RWPE1 (cell line): ENCODE measurements at regions not wholly inside any gene's neighbourhood (a gene's known extent, or its start where the extent isn't known, plus 50 kb on each side); places are given as distances from the start of the nearest gene placed in this dataset.

Experiments used
- CTCF ChIA-PET: fragments of 350-600 bp; sonication (Branson Sonifier 250); formaldehyde crosslinking; extraction: SDS; loops from one replicate; lab custom pipeline; 2021; lab: Yijun Ruan, JAX
- POLR2A ChIA-PET: fragments of 400-600 bp; formaldehyde crosslinking; extraction: SDS; loops from one replicate; lab custom pipeline; 2020; ENCODE audit warnings: antibody characterized with exemption; ENCODE audit not compliant: low non-redundant PET; lab: Yijun Ruan, JAX
- DNase-seq: peaks from one replicate; pipeline ENCODE4 v3.0.0; 2012; ENCODE audit warnings: low spot score
- H3K27ac ChIP-seq: fragments of 450-650 bp; 2 replicates; pipeline ENCODE4 v1.5.1; 2017
- CTCF ChIP-seq: fragments of 450-650 bp; conservative IDR thresholded peaks from 2 replicates; pipeline ENCODE4 v1.5.1; 2017; ENCODE audit warnings: low read depth, mild to moderate bottlenecking

- ChIA-PET CTCF (no interaction called here), POLR2A (no interaction called here)
- DNase-seq: no peak
- H3K27ac ChIP-seq: no peak overlapping the region
- no peak for TF ChIP-seq CTCF
These were observed 62.8 kb downstream of the IRF2BP2 start for GRCh38 chr1:234546890-234547788.

DNA sequence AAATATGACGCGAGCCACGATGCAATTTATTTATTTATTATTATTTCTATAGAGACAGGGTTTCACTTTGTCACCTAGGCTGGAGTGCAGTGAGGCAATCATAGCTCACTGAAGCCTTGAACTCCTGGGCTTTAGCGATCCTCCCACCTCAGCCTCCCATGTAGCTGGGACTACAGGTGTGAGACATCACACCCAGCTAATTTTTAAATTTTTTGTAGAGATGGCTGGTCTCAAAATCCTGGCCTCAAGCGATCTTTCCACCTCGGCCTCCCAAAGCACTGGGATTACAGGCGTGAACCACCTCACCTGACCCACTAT, 63.6 kb downstream of the IRF2BP2 start:
- no peak for TF ChIP-seq CTCF
- POLR2A ChIA-PET: no interaction called here
- CTCF ChIA-PET: no interaction called here
- H3K27ac ChIP-seq: no peak overlapping the region
- no peak for DNase-seq

DNA sequence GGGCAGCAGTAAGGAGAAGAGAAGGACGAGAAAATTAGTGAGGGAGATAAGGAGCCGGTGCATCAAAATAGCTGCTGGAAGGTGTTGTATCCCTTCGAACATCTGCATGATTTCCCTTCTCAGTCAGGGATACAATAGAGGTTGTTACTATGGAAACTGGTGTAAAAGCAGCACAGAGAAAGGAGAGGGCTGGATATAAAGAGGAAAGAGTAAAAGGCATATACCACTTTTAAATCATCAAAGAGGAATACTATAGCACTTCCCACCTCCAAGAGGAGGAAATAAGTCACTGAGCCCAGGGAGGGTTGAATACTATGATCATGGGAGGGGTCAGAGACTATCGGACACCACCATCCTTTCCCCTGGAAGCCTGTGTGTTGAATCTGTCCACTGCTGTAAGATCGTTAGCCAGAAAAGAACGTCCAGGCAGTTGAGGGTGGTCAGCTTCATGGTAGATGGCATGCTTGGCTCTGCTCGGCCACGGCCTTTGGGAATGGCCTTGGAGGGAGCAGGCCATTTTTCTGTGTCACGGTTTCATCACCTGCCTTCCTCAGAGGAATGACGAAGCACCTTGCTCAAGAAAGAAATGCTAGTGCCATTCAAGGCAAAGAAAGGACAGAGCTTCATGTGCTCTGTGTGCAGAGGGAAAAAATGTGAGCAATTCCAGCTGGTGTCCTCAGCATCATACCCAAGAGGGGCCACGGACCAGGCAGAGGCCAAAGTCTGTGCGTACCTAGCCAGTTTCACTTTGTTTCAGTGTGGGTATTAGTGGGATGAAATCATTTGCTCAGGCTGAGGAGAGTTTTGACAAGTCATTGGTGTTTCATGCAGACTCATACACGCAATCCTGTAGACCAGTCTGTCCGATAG, 64.2 kb downstream of the IRF2BP2 start:
- peak overlapping the region; percentile 85 for H3K27ac ChIP-seq
- CTCF ChIA-PET: no interaction called here
- no peak for DNase-seq
- POLR2A ChIA-PET: no interaction called here
- TF ChIP-seq CTCF: no peak

DNA sequence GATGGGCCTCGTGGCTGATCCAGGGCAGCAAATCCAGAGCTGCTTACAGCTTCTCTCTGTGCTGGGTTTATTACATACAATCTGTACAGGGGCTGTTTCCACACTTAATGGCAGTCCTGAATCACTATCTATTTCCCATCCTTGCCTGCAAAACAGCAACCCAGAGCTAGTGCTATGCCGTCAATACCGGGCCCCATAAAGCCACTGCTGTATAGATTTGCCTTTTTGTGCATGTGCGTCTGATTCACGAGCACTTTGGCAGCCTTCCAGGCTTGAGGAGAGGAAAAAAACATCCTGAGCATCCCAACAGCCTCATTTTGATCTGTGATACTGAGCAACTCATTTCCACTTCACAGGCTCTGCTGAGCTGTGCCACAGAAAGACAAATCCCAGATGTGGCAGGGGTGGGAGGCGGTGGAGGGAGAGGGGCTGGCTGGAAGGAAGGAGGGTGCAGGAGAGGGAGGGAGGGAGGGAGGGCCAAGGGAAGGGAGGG, 65.2 kb upstream of the TARBP1 start:
- POLR2A ChIA-PET: no interaction called here
- H3K27ac ChIP-seq: peak overlapping the region; percentile 85
- TF ChIP-seq CTCF: no peak
- peak; percentile 66 for DNase-seq
- CTCF ChIA-PET: interaction anchor here (0.6 to 1.3 kb wide), 4 partner anchors 11 to 123 kb away, joined by 3 read pairs; no protein-coding TSS in a partner anchor

GRCh38 chr1:234543442-234544086, 64.6 kb upstream of the TARBP1 start:
- POLR2A ChIA-PET: no interaction called here
- CTCF ChIA-PET: interaction anchor here (0.6 to 1.3 kb wide), 3 partner anchors 35 to 123 kb away, joined by 3 read pairs; no protein-coding TSS in a partner anchor
- DNase-seq: no peak
- H3K27ac ChIP-seq: peak overlapping the region; percentile 85
- TF ChIP-seq CTCF: no peak
